WTC11 (cell line): ENCODE measurements at regions not wholly inside any gene's neighbourhood (a gene's known extent, or its start where the extent isn't known, plus 50 kb on each side); places are given as distances from the start of the nearest gene placed in this dataset.
A peak's percentile ranks its signal among the peaks of the same experiment; 100 is the strongest.

Source experiments
- ATAC-seq: fragments of 200-7000 bp; cut with Tn5 transposase; 2 replicates; pipeline ENCODE4 v1.10.0; 2021; ENCODE audit warnings: mild to moderate bottlenecking, moderate library complexity
- CTCF ChIA-PET: fragments of 300-600 bp; sonication (Branson Sonifier 250); formaldehyde crosslinking; loops from one replicate; lab custom pipeline; 2021; ENCODE audit warnings: antibody characterized with exemption; lab: Charles Lee
- POLR2A ChIA-PET: fragments of 350-600 bp; sonication (Branson Sonifier 250); formaldehyde crosslinking; loops from one replicate; lab custom pipeline; 2021; ENCODE audit warnings: antibody characterized with exemption; lab: Charles Lee
- DNase-seq: peaks from one replicate; pipeline ENCODE4 v3.0.0; 2021; ENCODE audit warnings: low spot score
- H3K27ac Mint-ChIP-seq: 2 replicates; pipeline ENCODE4 v1.8.0; 2021; ENCODE audit warnings: mixed read lengths
- H3K27me3 Mint-ChIP-seq: 2 replicates; pipeline ENCODE4 v1.8.0; 2021; ENCODE audit warnings: low read depth, mild to moderate bottlenecking, moderate library complexity, mixed read lengths
- H3K36me3 Mint-ChIP-seq: 2 replicates; pipeline ENCODE4 v1.8.0; 2021; ENCODE audit warnings: mixed read lengths
- H3K4me1 Mint-ChIP-seq: 2 replicates; pipeline ENCODE4 v1.8.0; 2022; ENCODE audit warnings: mixed read lengths
- H3K4me3 Mint-ChIP-seq: 2 replicates; pipeline ENCODE4 v1.8.0; 2021; ENCODE audit warnings: mild to moderate bottlenecking, moderate library complexity, mixed read lengths
- H3K9me3 Mint-ChIP-seq: 2 replicates; pipeline ENCODE4 v1.8.0; 2021; ENCODE audit warnings: mixed read lengths
- CREB1 ChIP-seq: sonication (generic); formaldehyde crosslinking; IDR thresholded peaks from 2 replicates; pipeline ENCODE4 v1.8.0; 2023; ENCODE audit warnings: mild to moderate bottlenecking, missing genetic modification reagents
- ESRRA ChIP-seq: sonication (generic); formaldehyde crosslinking; IDR thresholded peaks from 2 replicates; pipeline ENCODE4 v1.8.1; 2022; ENCODE audit warnings: mild to moderate bottlenecking, missing genetic modification reagents, borderline replicate concordance
- GABPB1 ChIP-seq: sonication (generic); formaldehyde crosslinking; IDR thresholded peaks from 2 replicates; pipeline ENCODE4 v1.8.1; 2023; ENCODE audit warnings: mild to moderate bottlenecking, missing genetic modification reagents
- HMGA2 ChIP-seq: fragments of 250-450 bp; sonication (Bioruptor Pico); IDR thresholded peaks from 2 replicates; pipeline ENCODE4 v1.4.0; 2021; ENCODE audit warnings: mild to moderate bottlenecking, moderate library complexity
- IRF2 ChIP-seq: sonication (generic); formaldehyde crosslinking; IDR thresholded peaks from 2 replicates; pipeline ENCODE4 v1.8.0; 2022; ENCODE audit warnings: low read depth, missing genetic modification reagents, borderline replicate concordance
- JUN ChIP-seq: sonication (generic); formaldehyde crosslinking; IDR thresholded peaks from 2 replicates; pipeline ENCODE4 v1.8.0; 2023; ENCODE audit warnings: mild to moderate bottlenecking, missing genetic modification reagents
- NR2C2 ChIP-seq: sonication (generic); formaldehyde crosslinking; IDR thresholded peaks from 2 replicates; pipeline ENCODE4 v1.8.0; 2022; ENCODE audit warnings: mild to moderate bottlenecking, missing genetic modification reagents
- RORB ChIP-seq: fragments of 250-450 bp; sonication (Bioruptor Pico); IDR thresholded peaks from 2 replicates; pipeline ENCODE4 v1.9.0; 2021; ENCODE audit warnings: mild to moderate bottlenecking
- SP1 ChIP-seq: sonication (generic); formaldehyde crosslinking; conservative IDR thresholded peaks from 2 replicates; pipeline ENCODE4 v1.8.1; 2022; ENCODE audit warnings: missing genetic modification reagents
- TEAD1 ChIP-seq: sonication (generic); formaldehyde crosslinking; IDR thresholded peaks from 2 replicates; pipeline ENCODE4 v1.8.0; 2022; ENCODE audit warnings: mild to moderate bottlenecking, missing genetic modification reagents
- ZNF232 ChIP-seq: sonication (generic); formaldehyde crosslinking; IDR thresholded peaks from 2 replicates; pipeline ENCODE4 v1.8.0; 2022; ENCODE audit warnings: mild to moderate bottlenecking, missing genetic modification reagents
- ZNF263 ChIP-seq: sonication (generic); formaldehyde crosslinking; IDR thresholded peaks from 2 replicates; pipeline ENCODE4 v1.8.1; 2022; ENCODE audit warnings: low read depth, mild to moderate bottlenecking, moderate library complexity, missing genetic modification reagents
- ZNF671 ChIP-seq: fragments of 250-450 bp; sonication (Bioruptor Pico); IDR thresholded peaks from 2 replicates; pipeline ENCODE4 v1.8.0; 2021; ENCODE audit warnings: mild to moderate bottlenecking
- TF ChIP-seq, protein P1 (sequence below): sonication (generic); formaldehyde crosslinking; IDR thresholded peaks from 2 replicates; pipeline ENCODE4 v1.8.1; 2023; ENCODE audit warnings: mild to moderate bottlenecking, missing genetic modification reagents, moderate library complexity
- TF ChIP-seq, protein P2 (sequence below): sonication (generic); formaldehyde crosslinking; IDR thresholded peaks from 2 replicates; pipeline ENCODE4 v1.8.0; 2022; ENCODE audit warnings: mild to moderate bottlenecking, missing genetic modification reagents
- TF ChIP-seq, protein P3 (sequence below): sonication (generic); formaldehyde crosslinking; IDR thresholded peaks from 2 replicates; pipeline ENCODE4 v1.8.0; 2023; ENCODE audit warnings: missing genetic modification reagents
- TF ChIP-seq, protein P4 (sequence below): sonication (generic); formaldehyde crosslinking; IDR thresholded peaks from 2 replicates; pipeline ENCODE4 v1.8.1; 2022; ENCODE audit warnings: mild to moderate bottlenecking, moderate library complexity, missing genetic modification reagents
- TF ChIP-seq, protein P5 (sequence below): sonication (generic); formaldehyde crosslinking; IDR thresholded peaks from 2 replicates; pipeline ENCODE4 v1.8.0; 2022; ENCODE audit warnings: mild to moderate bottlenecking, missing genetic modification reagents
- TF ChIP-seq, protein P6 (sequence below): sonication (generic); formaldehyde crosslinking; IDR thresholded peaks from 2 replicates; pipeline ENCODE4 v1.8.1; 2022; ENCODE audit warnings: missing genetic modification reagents, borderline replicate concordance

DNA sequence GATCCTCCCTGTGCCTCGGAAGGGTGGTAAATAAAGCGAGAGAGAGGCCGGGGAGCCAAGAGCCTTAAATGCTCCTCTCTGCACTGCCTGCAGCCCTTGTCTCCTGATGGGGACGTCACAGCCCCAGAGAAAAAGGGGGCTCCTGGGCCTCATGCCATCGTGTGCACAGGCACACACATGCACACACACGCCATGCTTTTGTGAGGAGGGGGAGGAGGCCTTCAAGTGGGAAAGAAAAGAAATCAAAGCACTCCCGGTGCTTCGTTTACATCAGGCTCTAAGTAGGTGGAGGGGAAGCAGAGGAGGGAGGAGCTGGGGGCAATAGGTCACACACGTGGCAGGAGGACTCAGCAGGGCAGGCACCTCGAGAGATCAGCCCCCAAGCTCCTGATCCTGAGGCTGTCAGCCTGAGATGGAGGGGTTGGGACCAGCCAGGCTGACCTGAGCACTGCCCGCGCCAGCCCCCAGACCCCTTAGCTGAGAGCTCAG is 68.2 kb upstream of the NECTIN1 start (continued):
- TF ChIP-seq, protein P1, sequence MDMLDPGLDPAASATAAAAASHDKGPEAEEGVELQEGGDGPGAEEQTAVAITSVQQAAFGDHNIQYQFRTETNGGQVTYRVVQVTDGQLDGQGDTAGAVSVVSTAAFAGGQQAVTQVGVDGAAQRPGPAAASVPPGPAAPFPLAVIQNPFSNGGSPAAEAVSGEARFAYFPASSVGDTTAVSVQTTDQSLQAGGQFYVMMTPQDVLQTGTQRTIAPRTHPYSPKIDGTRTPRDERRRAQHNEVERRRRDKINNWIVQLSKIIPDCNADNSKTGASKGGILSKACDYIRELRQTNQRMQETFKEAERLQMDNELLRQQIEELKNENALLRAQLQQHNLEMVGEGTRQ (CRISPR knock-in tag) = peak; percentile 33
- 0 out of 2 replicates have a peak, but pooled peaks have one; percentile 55 for TF ChIP-seq ZNF263 (CRISPR knock-in tag)
- TF ChIP-seq, protein P2, sequence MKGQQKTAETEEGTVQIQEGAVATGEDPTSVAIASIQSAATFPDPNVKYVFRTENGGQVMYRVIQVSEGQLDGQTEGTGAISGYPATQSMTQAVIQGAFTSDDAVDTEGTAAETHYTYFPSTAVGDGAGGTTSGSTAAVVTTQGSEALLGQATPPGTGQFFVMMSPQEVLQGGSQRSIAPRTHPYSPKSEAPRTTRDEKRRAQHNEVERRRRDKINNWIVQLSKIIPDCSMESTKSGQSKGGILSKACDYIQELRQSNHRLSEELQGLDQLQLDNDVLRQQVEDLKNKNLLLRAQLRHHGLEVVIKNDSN (CRISPR knock-in tag) = no peak

DNA sequence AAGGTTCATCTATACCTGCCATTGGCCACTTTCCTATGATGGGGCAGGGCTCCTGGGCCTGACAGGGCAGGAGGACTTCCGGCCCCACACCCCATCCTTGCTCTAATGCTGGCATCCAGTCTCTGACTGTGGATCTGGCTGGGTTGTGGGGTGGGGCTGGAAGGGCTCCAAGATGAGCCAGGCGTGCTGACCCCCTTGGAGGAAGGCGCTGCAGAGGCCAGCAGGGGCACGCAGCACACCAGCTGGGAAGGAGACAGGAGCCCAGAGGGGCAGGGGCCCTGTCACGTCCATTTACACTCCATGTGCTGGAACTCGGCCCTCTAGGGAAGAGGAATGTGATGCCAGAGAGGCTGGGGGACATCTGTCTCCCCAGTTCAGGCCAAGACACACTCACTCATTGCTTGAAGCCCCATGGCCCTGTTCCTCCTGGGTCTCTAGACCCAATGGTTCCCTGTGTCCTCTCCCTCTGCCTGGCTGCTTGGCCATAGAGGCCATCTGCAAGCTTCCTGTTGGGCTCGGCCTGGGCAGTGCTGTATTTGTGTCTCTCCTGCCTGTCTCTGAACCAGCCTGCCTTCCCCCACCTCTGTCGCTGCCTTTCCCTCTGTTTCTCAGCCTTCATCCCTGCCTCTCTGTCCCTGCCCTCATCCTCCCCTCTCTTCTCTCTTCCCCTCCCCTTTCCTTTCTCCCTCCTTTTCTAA is 67.5 kb upstream of the NECTIN1 start:
- Mint-ChIP-seq H3K36me3 (no peaks in the 10 kb centered on the region), H3K27me3 (peaks cover 79% of the 10 kb centered on the region), H3K4me3 (no peak overlapping the region), H3K27ac (no peak overlapping the region), H3K9me3 (no peaks in the 10 kb centered on the region), H3K4me1 (peaks cover 57% of the 10 kb centered on the region)
- TF ChIP-seq, protein P3, sequence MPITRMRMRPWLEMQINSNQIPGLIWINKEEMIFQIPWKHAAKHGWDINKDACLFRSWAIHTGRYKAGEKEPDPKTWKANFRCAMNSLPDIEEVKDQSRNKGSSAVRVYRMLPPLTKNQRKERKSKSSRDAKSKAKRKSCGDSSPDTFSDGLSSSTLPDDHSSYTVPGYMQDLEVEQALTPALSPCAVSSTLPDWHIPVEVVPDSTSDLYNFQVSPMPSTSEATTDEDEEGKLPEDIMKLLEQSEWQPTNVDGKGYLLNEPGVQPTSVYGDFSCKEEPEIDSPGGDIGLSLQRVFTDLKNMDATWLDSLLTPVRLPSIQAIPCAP (CRISPR knock-in tag) = no peak
- TF ChIP-seq HMGA2 (CRISPR knock-in tag) (no peak), ZNF232 (CRISPR knock-in tag) (no peak), NR2C2 (no peak)
- TF ChIP-seq, protein P4, sequence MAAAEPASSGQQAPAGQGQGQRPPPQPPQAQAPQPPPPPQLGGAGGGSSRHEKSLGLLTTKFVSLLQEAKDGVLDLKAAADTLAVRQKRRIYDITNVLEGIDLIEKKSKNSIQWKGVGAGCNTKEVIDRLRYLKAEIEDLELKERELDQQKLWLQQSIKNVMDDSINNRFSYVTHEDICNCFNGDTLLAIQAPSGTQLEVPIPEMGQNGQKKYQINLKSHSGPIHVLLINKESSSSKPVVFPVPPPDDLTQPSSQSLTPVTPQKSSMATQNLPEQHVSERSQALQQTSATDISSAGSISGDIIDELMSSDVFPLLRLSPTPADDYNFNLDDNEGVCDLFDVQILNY (CRISPR knock-in tag) = no peak
- DNase-seq (no peak), ATAC-seq (peak; percentile 10)
- POLR2A ChIA-PET = no interaction called here
- CTCF ChIA-PET = interaction anchor here (1.1 to 1.6 kb wide), 5 partner anchors 10 to 372 kb away, joined by 4 to 8 read pairs (median 6); partner anchors contain the start of gene NECTIN1

DNA sequence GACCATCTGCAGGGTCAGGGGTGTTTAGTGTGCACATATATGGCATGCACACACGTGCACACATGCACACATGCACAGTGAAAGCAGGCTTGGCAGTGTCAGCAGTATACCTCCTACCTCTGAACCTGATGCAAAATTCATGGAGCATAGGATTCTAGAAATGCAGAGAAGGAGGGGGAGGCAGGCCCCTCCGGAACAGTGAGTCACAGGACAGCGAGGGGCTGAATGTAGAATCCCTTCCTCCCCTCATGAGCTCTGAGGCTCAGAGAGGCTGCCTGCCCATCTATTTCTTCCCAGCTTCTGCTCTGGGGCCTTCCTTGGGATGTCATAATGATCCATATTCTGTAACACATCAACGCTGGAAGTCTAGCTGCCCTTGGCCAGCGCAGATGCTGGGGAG is 66.7 kb upstream of the NECTIN1 start:
- ChIA-PET CTCF (no interaction called here), POLR2A (no interaction called here)
- Mint-ChIP-seq H3K36me3 (no peaks in the 10 kb centered on the region), H3K4me1 (peaks cover 64% of the 10 kb centered on the region), H3K4me3 (no peak overlapping the region), H3K9me3 (no peaks in the 10 kb centered on the region), H3K27ac (no peak overlapping the region), H3K27me3 (peaks cover 77% of the 10 kb centered on the region)
- TF ChIP-seq, protein P4 (CRISPR knock-in tag) = no peak
- TF ChIP-seq RORB (CRISPR knock-in tag) (no peak), IRF2 (no peak), SP1 (CRISPR knock-in tag) (no peak), CREB1 (CRISPR knock-in tag) (no peak), GABPB1 (CRISPR knock-in tag) (no peak), ESRRA (CRISPR knock-in tag) (no peak), ZNF671 (CRISPR knock-in tag) (no peak), TEAD1 (no peak), JUN (CRISPR knock-in tag) (no peak)
- TF ChIP-seq, protein P5, sequence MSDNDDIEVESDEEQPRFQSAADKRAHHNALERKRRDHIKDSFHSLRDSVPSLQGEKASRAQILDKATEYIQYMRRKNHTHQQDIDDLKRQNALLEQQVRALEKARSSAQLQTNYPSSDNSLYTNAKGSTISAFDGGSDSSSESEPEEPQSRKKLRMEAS (CRISPR knock-in tag) = no peak
- TF ChIP-seq, protein P6, sequence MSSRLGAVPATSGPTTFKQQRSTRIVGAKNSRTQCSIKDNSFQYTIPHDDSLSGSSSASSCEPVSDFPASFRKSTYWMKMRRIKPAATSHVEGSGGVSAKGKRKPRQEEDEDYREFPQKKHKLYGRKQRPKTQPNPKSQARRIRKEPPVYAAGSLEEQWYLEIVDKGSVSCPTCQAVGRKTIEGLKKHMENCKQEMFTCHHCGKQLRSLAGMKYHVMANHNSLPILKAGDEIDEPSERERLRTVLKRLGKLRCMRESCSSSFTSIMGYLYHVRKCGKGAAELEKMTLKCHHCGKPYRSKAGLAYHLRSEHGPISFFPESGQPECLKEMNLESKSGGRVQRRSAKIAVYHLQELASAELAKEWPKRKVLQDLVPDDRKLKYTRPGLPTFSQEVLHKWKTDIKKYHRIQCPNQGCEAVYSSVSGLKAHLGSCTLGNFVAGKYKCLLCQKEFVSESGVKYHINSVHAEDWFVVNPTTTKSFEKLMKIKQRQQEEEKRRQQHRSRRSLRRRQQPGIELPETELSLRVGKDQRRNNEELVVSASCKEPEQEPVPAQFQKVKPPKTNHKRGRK (CRISPR knock-in tag) = no peak
- no peak for ATAC-seq
- DNase-seq = no peak
